Keratinocyte (primary cell): ENCODE measurements at regions not wholly inside any gene's neighbourhood (a gene's known extent, or its start where the extent isn't known, plus 50 kb on each side); places are given as distances from the start of the nearest gene placed in this dataset.
"Not testable (repeated sequence)": the region's sequence is repeated elsewhere in the genome, so short reads cannot be mapped to it uniquely, and the experiment has no call there.

ENCODE experiments used
- EZH2 ChIP-seq: IDR thresholded peaks from one replicate; pipeline ENCODE4 v1.6.1; 2012; ENCODE audit warnings: inconsistent platforms, mild to moderate bottlenecking, low read length, moderate library complexity
- TF ChIP-seq, protein P1 (sequence below), 3 experiments: IDR thresholded peaks in 1 of 3; conservative IDR thresholded peaks in 1 of 3; optimal IDR thresholded peaks in 1 of 3; 2 replicates in 2 of 3; 3 replicates in 1 of 3; pipeline versions ENCODE3 to v1.5.1; 2011; ENCODE audit warnings: low read length in 3 of 3, mild to moderate bottlenecking in 3 of 3, moderate library complexity in 2 of 3, control low read depth in 1 of 3, inconsistent platforms in 1 of 3; ENCODE audit not compliant: insufficient read depth in 2 of 3; ENCODE audit errors: extremely low read depth in 1 of 3

DNA sequence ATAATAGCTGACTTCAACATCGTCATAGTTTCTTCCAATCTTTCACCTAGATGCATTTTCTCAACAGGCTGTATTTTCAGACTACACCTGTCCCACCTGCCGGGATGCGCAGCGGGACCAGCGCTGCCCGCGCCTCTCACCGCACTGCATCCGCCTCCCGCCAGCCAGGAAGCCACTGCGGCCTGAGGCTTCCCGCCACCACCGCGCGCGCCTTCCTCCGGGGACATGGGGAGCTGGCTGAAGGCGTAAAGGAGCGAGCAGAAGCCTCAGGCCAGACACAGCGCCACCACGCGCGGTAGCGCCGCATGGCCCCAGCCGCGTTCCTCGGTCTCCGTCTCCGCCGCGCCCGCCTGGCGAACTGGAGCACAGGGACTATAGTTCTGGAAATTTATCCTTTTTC lies 135.7 kb upstream of the TEKT4 start:
- TF ChIP-seq, protein P1, sequence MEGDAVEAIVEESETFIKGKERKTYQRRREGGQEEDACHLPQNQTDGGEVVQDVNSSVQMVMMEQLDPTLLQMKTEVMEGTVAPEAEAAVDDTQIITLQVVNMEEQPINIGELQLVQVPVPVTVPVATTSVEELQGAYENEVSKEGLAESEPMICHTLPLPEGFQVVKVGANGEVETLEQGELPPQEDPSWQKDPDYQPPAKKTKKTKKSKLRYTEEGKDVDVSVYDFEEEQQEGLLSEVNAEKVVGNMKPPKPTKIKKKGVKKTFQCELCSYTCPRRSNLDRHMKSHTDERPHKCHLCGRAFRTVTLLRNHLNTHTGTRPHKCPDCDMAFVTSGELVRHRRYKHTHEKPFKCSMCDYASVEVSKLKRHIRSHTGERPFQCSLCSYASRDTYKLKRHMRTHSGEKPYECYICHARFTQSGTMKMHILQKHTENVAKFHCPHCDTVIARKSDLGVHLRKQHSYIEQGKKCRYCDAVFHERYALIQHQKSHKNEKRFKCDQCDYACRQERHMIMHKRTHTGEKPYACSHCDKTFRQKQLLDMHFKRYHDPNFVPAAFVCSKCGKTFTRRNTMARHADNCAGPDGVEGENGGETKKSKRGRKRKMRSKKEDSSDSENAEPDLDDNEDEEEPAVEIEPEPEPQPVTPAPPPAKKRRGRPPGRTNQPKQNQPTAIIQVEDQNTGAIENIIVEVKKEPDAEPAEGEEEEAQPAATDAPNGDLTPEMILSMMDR (optimal IDR thresholded peaks at IDR 0.05 in 1 of 3, IDR thresholded peaks at IDR 0.05 in 1 of 3, conservative IDR thresholded peaks at IDR 0.05 in 1 of 3; ENCODE audit: extremely low read depth in 1 of 3, insufficient read depth in 2 of 3, low read length in 3 of 3): not testable (repeated sequence)
- not testable (repeated sequence) for TF ChIP-seq EZH2
